GM21825 (cell line): ENCODE measurements at regions not wholly inside any gene's neighbourhood (a gene's known extent, or its start where the extent isn't known, plus 50 kb on each side); places are given as distances from the start of the nearest gene placed in this dataset.
"Not testable (repeated sequence)": the region's sequence is repeated elsewhere in the genome, so short reads cannot be mapped to it uniquely, and the experiment has no call there.

ENCODE experiments used
- ATAC-seq: cut with Tn5 transposase; IDR thresholded peaks from one replicate; pipeline ENCODE4 v1.9.1; 2021; ENCODE audit warnings: mild to moderate bottlenecking, moderate library complexity; ENCODE audit not compliant: unreplicated experiment

DNA sequence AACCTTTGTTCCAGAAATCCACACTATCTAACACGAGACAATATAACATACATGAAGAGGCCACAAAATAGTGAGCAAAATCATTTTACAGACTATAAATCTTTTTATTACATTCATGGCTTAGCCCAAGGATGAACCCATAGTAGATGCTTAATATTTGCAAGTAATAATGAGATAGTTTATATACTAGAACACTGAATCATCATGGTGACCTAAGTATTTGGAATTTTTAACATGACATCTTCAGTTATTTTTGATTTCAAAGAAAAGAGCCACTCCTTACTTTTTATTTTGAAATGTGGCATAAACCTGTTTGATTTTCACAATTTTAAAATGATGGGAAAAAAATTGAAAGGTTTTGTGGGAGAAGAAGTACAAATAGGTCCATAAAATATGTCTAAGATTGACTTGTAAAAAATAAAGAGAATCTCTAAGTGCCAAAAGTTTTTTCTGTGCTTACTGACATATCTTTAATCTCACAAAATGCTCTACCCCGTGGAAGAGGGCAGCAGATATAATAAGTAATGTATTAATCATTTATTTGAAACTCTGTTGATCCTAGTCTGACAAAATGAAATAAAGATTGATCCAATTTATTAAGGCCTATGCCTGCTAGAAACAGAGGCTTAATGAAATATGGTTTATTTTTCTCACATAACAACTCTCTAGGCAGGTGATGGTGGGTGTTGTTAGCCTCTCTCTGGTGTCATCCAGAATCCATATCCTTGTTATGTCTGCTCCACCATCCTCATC lies 224.5 kb upstream of the CENPE start:
- ATAC-seq, result no peak

- ATAC-seq, result no peak
These were observed 217.7 kb upstream of the CENPE start for GRCh38 chr4:103415801-103416200.

GRCh38 chr4:103412646-103413045 lies 214.5 kb upstream of the CENPE start:
- ATAC-seq, result not testable (repeated sequence)

DNA sequence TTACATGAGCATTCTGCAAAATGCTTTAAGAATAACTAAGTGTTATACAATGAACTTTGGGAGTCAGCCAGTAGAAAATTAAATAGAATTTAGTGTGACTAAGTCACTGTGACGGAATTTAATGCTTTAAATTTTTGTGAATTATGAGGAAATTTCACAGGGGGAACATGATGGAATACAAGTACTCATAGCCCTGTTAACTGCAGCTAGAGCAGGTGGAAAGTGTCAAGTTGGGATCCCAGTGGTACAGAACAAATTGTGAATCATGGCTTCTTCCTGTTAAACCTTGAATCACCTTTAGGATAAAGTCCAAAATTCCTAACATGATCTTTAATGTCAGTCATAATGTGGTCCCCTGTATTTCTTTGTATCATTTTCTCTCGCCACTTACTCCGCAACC lies 212.2 kb upstream of the CENPE start:
- no peak for ATAC-seq

DNA sequence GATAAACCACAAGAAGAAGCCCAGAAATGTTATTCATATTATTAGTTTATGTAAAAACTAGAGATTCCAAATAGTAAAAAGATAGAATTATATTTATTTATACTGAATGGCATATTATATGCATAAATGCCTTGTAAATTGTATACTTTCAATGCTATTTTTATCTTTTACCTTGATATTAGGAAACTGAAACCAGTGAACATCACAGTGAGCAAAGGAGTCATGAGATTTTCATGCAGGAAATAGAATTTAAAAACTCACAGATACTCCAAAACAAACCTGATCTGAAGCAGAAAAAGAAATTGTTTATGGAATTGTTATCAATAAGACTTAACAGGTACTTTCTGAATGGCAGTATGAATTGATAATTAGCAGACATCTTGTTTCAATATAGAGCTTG lies 207.3 kb upstream of the CENPE start:
- ATAC-seq, result peak; percentile 57

GRCh38 chr4:103403619-103404018 lies 205.5 kb upstream of the CENPE start:
- ATAC-seq, result no peak

GRCh38 chr4:103402198-103402597 lies 204.1 kb upstream of the CENPE start:
- ATAC-seq, result no peak

DNA sequence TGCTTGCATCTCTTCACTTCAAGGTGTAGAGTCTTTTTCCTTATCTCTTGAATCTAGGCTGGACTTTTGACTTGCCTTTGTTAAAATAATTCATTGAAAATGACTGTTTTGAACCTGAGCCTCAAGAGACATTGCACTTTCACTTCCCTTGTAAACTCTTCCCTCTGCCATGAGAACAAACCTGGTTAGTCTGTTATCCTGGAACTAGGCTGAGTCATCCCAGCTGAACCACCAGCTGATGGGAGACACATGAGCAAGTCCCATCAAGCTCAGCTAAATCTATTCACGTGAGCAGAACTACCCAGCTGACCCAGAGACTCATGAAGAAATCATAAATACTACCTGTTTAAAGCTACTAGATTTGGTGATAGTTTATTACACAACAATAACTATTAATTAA lies 202.3 kb upstream of the CENPE start:
- ATAC-seq, result peak; percentile 79

DNA sequence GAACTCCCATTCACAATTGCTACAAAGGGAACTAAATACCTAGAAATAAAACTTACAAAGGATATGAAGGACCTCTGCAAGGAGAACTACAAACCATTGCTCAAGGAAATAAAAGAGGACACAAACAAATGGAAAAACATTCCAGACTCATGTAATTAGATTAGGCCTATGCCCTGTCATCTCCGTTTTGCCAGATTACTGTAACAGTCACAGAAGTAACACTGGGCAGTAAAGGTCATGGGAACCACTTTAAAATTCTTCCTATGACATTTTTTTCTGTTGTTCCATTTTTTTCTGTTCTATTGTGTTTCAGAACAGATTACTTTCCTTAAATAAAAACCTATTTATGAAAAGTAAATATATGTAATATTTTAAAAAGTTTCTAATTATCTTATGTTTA lies 199.4 kb upstream of the CENPE start:
- no peak for ATAC-seq

DNA sequence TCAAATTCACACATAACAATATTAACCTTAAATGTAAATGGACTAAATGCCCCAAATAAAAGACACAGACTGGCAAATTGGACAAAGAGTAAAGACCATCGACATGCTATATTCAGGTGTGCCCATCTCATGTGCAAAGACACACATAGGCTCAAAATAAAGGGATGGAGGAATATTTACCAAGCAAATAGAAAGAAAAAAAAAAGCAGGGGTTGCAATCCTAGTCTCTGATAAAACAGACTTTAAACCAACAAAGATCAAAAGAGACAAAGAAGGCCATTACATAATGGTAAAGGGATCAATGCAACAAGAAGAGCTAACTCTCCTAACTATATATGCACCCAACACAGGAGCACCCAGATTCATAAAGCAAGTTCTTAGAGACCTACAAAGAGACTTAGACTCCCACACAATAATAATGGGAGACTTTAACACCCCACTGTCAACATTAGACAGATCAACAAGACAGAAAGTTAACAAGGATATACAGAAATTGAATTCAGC lies 189.4 kb upstream of the CENPE start:
- not testable (repeated sequence) for ATAC-seq

DNA sequence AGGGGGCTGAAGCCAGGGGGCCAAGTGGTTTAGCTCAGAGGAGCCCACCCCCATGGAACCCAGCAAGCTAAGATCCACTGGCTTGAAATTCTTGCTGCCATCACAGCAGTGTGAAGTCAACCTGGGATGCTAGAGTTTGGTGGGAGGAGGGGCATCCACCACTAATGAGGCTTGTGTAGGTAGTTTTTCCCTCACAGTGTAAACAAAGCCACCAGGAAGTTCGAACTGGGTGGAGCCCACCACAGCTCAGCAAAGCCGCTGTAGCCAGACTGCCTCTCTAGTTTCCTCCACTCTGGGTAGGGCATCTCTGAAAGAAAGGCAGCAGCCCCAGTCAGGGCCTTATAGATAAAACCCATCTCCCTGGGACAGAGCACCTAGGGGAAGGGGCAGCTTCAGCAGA lies 187.4 kb upstream of the CENPE start:
- ATAC-seq, result not testable (repeated sequence)

- no peak for ATAC-seq
These were observed 177.1 kb upstream of the CENPE start for GRCh38 chr4:103375278-103375677.

DNA sequence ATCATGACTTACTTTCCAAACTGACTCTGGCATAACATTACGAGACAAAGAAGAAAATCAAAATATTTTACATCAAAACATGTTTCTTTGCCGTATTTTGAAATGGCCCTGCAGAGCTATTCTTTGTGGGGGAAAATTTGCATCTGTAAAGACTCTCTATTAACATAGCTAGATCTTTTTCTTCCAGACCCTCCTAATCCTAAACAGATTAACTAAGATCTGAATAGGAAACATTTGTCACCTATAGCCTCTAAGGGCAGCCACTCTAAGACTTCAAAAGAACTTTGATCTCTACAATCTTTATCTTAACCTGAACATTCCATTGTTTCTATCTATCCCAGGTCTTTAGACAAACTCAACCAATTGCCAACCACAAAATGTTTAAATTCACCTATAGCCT lies 176.6 kb upstream of the CENPE start:
- ATAC-seq, result no peak

- no peak for ATAC-seq
These were observed 176.2 kb upstream of the CENPE start for GRCh38 chr4:103374306-103374705.

- no peak for ATAC-seq
These were observed 173.9 kb upstream of the CENPE start for GRCh38 chr4:103372002-103372558.

DNA sequence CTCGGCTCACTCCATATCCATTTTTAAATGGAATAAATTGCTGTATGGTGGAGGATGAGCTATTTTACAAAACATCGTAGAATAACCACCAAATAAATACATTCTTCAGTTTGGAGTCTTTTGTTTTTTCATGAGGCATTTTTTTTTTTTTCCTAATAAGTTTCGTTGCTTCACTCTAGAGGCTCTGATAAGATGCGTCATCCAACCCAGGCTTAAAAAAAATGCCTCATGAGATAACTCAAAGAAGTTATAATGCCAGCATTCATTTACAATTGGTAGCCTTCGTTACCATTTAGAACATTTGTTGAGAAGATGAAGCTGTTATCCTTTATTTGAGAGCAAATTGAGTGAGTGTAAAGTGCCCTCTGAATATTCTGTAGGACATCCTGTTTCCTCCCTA lies 172.2 kb upstream of the CENPE start:
- ATAC-seq, result no peak

DNA sequence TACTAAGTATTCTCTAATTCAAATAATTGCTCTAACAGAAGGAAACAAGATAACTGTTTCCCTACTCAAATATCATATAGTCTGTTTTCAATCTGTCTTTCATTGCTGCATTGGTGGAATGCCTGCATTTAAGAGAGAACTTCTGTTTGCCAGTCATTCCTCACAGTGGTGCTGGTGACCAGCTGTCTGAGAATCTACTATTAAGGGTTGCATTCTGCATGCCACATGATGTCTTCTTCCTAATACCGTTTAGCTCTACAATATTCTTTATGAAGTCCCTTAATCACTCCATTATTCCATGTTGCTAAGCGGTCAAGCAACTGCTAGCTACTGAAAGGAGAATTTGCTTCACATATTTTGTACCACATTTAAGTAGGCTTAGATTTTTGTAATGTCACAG lies 167.1 kb upstream of the CENPE start:
- no peak for ATAC-seq

GRCh38 chr4:103364083-103364482 lies 165.9 kb upstream of the CENPE start:
- ATAC-seq, result no peak

- ATAC-seq, result no peak
These were observed 163.8 kb upstream of the CENPE start for GRCh38 chr4:103361926-103362325.

DNA sequence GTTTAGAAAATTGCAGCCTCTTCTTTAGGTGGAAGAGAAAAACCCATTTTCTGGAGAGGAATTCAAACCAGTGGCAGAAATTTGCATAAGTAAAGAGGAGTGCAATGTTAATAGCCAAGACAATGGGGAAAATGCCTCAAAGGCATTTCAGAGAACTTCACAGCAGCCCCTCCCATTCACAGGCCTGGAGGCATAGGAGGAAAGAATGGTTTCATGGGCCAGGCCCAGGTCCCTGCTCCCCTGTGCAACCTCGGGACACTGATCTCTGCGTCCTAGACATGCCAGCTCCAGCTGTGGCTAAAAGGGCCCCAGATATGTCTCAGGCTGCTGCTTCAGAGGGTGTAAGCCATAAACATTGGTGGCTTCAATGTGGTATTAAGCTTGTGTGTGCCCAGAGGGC lies 161.8 kb upstream of the CENPE start:
- no peak for ATAC-seq

- ATAC-seq, result no peak
These were observed 155.9 kb upstream of the CENPE start for GRCh38 chr4:103354006-103354405.

GRCh38 chr4:103329642-103330041 lies 131.5 kb upstream of the CENPE start:
- ATAC-seq, result no peak

GRCh38 chr4:103324811-103325210 lies 126.7 kb upstream of the CENPE start:
- no peak for ATAC-seq
